ENCODE measurements at regions not wholly inside any gene's neighbourhood (a gene's known extent, or its start where the extent isn't known, plus 50 kb on each side); places are given as distances from the start of the nearest gene placed in this dataset.

GRCh38 chr7:35331730-35332678 is 78.1 kb upstream of the TBX20 start:
- DNase-seq, result no peak

- no peak for DNase-seq
Observed at GRCh38 chr7:35329026-35329425, 75.1 kb upstream of the TBX20 start.

- DNase-seq, result no peak
Observed at GRCh38 chr7:35319606-35320005, 65.7 kb upstream of the TBX20 start.

GRCh38 chr7:35316549-35316948 is 62.6 kb upstream of the TBX20 start:
- no peak for DNase-seq

GRCh38 chr7:35315517-35315916 is 61.6 kb upstream of the TBX20 start:
- DNase-seq, result no peak

- no peak for DNase-seq
Observed at GRCh38 chr7:35314354-35314753, 60.5 kb upstream of the TBX20 start.

- no peak for DNase-seq
Observed at GRCh38 chr7:35313575-35313974, 59.7 kb upstream of the TBX20 start.
